CMK (cell line): ENCODE measurements at regions not wholly inside any gene's neighbourhood (a gene's known extent, or its start where the extent isn't known, plus 50 kb on each side); places are given as distances from the start of the nearest gene placed in this dataset.

Experiments used
- DNase-seq: peaks from one replicate; pipeline ENCODE4 v3.0.0-alpha.2; 2010; ENCODE audit warnings: low read depth

- no peak for DNase-seq
Observed at GRCh38 chr9:27888661-27889295, 315.5 kb upstream of the C9orf72 start.

DNA sequence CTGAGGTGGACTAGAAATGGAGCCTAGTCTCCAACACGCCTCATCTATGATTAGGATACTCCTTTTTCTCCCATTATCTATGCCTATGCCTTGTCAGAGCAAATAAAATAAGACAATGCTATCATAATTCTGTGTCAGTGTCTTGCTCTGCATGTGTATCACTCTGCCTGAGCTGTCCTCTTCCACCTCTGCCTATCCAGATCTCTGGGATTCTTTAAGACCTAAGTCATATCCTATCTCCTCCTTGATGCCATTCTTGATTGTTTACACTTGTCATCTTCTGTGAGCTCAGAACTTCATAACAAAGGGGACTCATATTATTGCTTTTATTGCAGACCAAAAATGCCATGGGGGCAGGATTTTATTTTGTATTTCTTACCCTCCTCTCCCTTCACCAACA, 351.2 kb upstream of the C9orf72 start:
- no peak for DNase-seq

GRCh38 chr9:27925815-27926214, 352.5 kb upstream of the C9orf72 start:
- no peak for DNase-seq

GRCh38 chr9:27929841-27930240, 356.6 kb upstream of the C9orf72 start:
- no peak for DNase-seq

- DNase-seq: no peak
Observed at GRCh38 chr9:27933210-27934025, 360.1 kb upstream of the C9orf72 start.

DNA sequence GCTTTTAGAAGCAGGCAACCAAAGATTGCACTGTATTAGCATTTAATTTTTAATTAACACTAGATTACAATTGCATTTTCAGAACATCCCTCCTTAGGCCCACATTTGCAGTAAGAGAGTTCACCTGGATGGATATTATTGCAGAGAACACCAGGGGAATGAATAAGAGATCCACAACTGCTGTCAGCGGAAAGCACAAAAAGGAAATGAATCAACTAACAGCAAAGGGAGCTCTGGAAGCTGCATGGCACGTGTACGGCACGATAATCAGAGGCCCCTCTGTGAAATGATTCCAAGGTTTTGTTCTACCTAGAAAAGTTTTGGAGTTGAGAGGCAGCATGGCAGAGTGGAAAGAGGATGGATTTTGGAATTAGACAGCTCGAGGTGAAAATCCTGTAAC, 361.2 kb upstream of the C9orf72 start:
- no peak for DNase-seq

- no peak for DNase-seq
Observed at GRCh38 chr9:27939186-27939585, 365.9 kb upstream of the C9orf72 start.

- no peak for DNase-seq
Observed at GRCh38 chr9:27940535-27940934, 367.3 kb upstream of the C9orf72 start.

- DNase-seq: no peak
Observed at GRCh38 chr9:27943501-27943900, 370.2 kb upstream of the C9orf72 start.

GRCh38 chr9:27945386-27945785, 372.1 kb upstream of the C9orf72 start:
- DNase-seq: no peak

DNA sequence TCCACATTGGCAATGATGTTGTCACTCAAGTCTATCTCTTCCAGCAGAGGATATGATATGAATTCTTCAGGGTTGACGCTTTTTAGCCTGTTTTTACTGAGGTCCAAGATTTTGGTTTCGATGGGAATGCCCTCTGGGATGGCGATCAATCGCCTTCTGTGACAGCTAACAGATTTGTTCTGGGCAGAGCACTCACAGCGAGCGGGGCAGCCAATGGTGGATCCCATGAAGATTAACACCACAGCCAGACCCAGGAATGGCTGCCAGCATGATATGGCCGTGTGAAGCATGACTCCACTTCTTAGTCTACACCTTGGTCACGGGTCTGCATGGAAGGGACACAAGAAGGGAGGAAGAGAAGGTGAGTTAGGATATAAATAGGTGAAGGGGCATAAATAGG, 377.1 kb upstream of the C9orf72 start:
- DNase-seq: no peak

- no peak for DNase-seq
Observed at GRCh38 chr9:27954858-27955257, 381.6 kb upstream of the C9orf72 start.

GRCh38 chr9:27963836-27964235, 390.6 kb upstream of the C9orf72 start:
- no peak for DNase-seq

DNA sequence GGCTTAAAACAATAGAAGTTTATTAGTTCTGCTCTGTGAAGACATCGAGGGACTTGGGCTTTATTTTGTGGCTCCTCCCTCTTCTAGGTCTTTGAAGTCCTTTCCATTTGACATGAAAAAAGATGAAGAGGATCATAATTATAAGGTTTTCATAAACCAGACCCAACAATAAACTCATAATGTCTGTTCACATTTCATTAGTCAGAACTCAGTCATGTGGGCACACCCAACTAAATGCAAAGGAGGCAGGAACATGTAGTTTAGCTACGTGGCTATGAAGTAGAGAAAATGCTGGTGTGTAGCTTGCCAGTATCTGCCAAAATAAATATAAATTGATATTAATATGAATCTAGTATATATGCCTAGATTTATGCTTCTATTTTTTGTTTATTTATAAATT, 393.9 kb upstream of the C9orf72 start:
- DNase-seq: no peak

GRCh38 chr9:27977931-27978330, 404.6 kb upstream of the C9orf72 start:
- no peak for DNase-seq

DNA sequence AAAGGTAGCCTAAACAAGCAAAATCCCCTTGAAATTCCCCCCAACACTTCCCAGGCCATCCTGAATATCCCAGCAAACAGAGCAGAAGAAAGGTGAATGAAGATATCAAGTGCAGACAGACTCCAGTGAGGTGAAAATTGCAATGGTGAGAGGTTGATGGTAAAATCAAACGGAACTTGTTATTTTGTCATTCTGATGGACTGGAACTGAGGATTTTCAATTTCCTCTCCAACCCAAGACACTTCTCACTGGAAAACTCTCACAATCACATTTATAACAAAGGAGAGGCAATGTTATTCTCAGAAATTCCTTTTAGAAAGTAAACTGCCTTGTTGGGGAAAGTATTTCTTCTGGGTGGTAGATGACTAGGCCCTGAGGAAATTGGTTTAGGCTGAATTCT, 412.4 kb upstream of the C9orf72 start:
- DNase-seq: no peak

DNA sequence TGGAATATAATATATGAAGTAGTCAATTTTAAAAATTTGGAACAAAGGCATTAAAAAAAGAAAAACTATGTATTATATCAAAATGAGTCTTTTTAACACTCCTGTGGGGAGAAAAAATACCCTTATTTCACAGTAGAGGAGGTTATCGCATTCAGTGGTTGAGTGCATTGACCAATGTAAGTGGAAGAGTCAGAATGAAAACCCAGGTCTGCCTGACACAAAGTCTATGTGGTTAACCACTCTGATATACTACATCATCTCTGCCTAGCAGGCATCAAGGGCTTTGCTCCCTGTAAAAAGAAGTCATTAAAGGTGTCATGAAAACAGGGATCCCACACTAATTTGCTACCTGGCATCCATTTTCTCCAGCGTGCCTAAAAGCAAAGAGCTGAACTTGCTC, 417.2 kb upstream of the C9orf72 start:
- no peak for DNase-seq

DNA sequence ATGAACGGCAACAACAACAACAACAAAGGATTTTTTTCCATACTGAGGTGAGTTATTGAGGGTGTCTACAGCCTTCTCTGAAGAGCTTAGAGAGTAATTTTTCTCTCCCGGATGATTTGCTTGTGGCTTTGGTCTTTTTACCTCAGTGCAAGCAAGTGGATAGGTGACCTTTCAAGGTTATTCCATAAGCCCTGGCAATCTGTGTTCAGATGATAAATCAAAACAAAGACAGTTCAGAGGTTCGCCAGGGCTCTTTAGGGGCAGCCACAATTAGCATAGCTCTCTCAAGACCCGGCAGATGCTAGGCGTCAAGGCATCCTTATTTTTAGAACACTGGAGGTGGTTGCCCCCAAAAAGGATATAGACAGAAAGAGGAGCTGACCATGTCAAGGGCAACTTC, 417.9 kb upstream of the C9orf72 start:
- no peak for DNase-seq

DNA sequence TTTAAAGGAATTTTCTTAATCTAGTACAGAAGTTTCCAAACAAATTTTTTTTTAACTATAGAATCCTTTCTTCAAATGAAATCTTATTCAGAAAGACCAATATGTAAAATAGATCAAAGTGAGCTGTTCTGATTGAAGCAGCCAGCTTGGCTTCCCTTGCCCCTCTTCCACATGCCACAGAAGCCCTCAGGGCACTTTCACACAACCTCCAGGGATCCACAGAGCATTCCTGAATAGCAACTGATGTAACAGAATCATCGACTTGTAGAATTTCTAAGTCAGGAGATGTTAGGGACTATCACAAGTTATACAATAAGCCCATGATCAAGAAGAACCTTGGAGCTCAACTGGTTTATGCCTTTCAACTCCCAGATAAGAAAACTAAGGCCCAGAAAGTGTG, 427.8 kb upstream of the C9orf72 start:
- DNase-seq: no peak

DNA sequence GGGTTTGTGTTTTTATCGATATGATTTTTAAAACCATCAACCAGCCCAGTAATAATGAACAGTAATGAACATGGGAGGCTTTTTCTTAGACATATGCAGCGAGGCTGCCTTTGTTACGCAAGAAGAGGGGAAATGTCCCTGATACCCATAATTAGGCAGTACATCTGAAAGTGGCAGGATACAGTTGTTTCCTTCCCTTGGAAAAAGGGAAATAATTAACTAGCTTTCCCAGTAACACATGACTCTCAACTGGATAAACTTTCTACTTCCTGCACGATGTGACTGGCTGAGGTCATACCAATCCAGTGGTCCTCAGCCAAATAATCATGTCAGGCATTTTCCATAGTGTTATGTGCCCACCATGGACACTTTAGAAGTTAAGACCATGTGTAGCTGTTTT, 431.6 kb upstream of the C9orf72 start:
- no peak for DNase-seq

DNA sequence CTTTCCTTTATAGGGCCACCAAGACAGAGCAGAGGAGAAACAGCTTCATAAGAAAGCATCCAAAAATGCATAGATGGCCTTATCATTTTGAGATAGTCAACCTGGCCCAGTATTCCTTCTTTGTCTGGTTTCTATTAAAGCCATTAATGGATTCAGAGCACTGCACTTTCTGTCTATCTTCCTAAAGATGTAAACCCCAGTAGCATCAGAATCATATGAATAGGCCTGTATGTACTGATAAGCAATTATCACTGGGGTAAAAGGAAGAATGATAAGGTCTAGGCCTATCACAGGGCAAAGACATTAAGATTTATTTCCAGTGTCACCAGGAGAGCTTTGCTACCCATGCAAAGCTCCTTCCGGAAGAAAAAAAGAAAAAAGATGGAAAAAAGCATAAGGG, 432.5 kb upstream of the C9orf72 start:
- DNase-seq: no peak

DNA sequence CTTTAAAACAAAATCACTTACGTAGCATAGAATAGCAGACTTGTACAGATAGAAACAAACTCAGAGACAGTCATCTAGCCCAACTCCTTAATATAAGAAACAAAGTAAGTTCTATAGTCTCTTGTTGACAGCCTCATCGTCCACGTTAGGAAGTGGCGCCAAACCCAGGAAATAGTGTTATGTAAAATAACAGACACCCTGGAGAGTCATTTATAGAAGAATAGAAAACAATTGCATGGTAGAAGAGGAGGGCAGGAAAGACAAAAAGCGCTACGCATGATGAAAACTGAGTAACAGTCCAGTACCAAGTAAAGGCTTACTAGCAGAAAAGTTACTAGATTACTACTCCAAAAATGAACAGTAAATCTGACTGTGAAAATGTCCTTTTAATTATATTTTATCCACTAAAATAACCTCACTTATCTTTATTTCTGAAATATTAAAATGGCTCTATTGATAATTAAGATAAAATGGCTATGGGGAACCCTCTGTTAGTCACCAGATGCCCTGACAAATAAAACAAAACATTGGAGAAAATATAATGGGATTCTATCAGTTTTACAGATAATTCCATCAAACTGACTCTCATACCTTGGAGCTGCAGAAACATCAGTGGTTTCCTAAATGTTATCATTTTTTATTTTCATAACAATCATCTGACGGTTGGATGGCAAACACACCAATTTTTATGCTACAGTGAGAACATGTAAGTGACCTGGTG, 434.0 kb upstream of the C9orf72 start:
- no peak for DNase-seq

DNA sequence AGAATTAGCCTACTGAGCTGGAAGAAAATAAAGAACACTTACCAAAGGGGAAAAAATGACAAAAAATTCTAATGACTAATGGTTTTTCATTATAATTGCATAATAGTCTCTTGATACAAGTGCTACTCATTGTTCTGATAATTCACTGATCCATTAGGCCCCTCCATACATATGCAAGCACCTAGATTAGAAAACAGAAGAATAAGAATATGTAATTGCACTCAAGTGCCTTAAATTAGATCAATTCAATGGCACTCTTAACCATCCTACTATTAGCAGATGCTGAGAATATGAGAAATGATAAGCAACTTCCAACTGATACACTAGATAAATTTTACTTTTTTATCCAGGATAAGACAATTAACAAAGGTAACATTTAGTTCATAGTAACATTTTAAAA, 440.9 kb upstream of the C9orf72 start:
- no peak for DNase-seq
